ENCODE measurements at regions not wholly inside any gene's neighbourhood (a gene's known extent, or its start where the extent isn't known, plus 50 kb on each side); places are given as distances from the start of the nearest gene placed in this dataset.
"Not testable (repeated sequence)": the region's sequence is repeated elsewhere in the genome, so short reads cannot be mapped to it uniquely, and the experiment has no call there.

- DNase-seq, result no peak
These were observed 289.4 kb upstream of the TLE3 start for GRCh38 chr15:70387081-70387480.

GRCh38 chr15:70385711-70386110, 288.0 kb upstream of the TLE3 start:
- DNase-seq, result no peak

GRCh38 chr15:70385052-70385451, 287.3 kb upstream of the TLE3 start:
- DNase-seq, result no peak

GRCh38 chr15:70383856-70384255, 286.1 kb upstream of the TLE3 start:
- DNase-seq, result no peak

- no peak for DNase-seq
These were observed 285.2 kb upstream of the TLE3 start for GRCh38 chr15:70382762-70383458.

GRCh38 chr15:70382009-70382749, 284.5 kb upstream of the TLE3 start:
- no peak for DNase-seq

- DNase-seq, result no peak
These were observed 282.5 kb upstream of the TLE3 start for GRCh38 chr15:70379938-70380883.

GRCh38 chr15:70379134-70379533, 281.4 kb upstream of the TLE3 start:
- DNase-seq, result no peak

- no peak for DNase-seq
These were observed 280.7 kb upstream of the TLE3 start for GRCh38 chr15:70378126-70379031.

GRCh38 chr15:70376929-70377691, 279.4 kb upstream of the TLE3 start:
- DNase-seq, result no peak

GRCh38 chr15:70376031-70376928, 278.6 kb upstream of the TLE3 start:
- DNase-seq, result no peak

GRCh38 chr15:70375586-70375985, 277.9 kb upstream of the TLE3 start:
- no peak for DNase-seq

GRCh38 chr15:70375006-70375431, 277.3 kb upstream of the TLE3 start:
- DNase-seq, result no peak

- no peak for DNase-seq
These were observed 276.4 kb upstream of the TLE3 start for GRCh38 chr15:70374096-70374495.

GRCh38 chr15:70373439-70373838, 275.7 kb upstream of the TLE3 start:
- DNase-seq, result not testable (repeated sequence)

GRCh38 chr15:70367913-70368705, 270.4 kb upstream of the TLE3 start:
- not testable (repeated sequence) for DNase-seq

- not testable (repeated sequence) for DNase-seq
These were observed 266.3 kb upstream of the TLE3 start for GRCh38 chr15:70364023-70364422.

- no peak for DNase-seq
These were observed 265.2 kb upstream of the TLE3 start for GRCh38 chr15:70362886-70363285.

- no peak for DNase-seq
These were observed 264.6 kb upstream of the TLE3 start for GRCh38 chr15:70362350-70362749.
